Activated T-cell treated with anti-CD3 and anti-CD28 coated beads for 24 hours (primary cell): ENCODE measurements at regions not wholly inside any gene's neighbourhood (a gene's known extent, or its start where the extent isn't known, plus 50 kb on each side); places are given as distances from the start of the nearest gene placed in this dataset.
"Not testable (repeated sequence)": the region's sequence is repeated elsewhere in the genome, so short reads cannot be mapped to it uniquely, and the experiment has no call there.

Experiments used
- DNase-seq: peaks from one replicate; pipeline ENCODE4 v3.0.0-alpha.2; 2020; ENCODE audit warnings: low read depth

DNA sequence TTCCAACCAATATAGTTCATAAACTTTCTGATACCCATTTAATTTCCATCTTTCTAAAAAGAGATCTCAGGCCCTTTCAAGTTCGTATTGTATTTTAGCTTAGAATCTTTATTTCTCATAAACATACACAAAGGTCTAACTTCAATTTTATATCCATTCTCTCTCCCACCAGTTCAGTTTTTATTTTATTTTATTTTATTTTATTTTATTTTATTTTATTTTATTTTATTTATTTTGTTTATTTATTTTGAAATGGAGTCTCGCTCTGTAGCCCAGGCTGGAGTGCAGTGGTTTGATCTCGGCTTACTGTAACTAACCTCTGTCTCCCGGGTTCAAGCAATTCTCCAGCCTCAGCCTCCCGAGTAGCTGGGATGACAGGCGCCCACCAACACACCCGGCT lies 552.8 kb downstream of the SLITRK5 start:
- DNase-seq = no peak

DNA sequence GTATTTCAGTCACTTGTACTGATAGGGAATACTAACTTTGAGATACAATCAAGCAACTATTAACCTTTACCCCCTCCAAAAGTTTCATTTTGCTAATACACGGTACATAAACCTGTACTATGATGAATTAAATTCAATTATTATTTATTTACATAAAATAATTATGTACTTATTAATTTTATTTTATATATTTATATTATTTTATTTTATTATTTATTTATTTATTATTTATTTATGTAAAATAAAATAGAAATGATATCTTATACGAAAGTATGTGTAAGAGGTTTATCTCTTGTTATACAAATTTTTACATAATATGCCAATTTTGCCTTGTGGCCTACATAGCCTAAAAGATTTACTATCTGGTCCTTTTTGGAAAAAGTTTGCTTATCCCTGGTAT lies 564.3 kb downstream of the SLITRK5 start:
- DNase-seq = no peak

DNA sequence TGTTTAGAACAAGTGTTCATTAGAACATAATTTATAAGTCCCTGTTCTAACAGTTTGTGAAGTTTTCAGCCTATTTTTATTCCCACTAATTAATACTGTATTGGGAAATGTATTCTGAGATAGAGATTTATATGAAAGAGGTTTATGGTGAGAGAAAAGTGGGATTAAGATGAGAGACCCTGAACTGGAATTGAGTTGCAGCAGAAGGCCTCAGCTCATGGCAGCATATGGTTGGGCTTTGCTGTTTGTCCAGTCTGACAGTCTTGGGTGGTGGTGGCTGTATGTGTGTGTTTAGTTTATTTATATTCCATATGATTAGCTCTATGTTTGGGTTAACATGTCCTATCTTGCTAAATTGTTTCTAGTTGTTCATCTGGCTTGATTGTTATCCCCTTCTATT lies 575.1 kb downstream of the SLITRK5 start:
- DNase-seq = no peak

DNA sequence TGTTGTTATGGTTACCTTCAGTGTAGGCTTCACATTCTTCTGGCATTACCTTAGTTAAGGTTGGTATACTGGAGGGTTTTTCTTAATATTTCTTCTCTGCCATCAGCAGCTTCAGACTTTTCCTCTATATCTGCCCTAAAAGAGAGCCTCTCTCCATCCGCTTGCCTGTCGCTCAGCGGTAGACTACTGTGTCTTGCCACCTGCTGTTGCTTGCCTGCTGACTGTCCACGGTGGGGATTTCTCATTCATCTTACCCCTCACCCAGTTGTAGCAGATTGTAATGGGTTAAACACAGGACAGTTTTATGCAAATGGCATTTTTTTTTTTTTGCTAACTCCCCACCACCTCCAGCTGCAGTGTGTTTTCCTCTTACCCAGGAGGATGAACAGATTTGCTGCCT lies 577.2 kb downstream of the SLITRK5 start:
- no peak for DNase-seq

DNA sequence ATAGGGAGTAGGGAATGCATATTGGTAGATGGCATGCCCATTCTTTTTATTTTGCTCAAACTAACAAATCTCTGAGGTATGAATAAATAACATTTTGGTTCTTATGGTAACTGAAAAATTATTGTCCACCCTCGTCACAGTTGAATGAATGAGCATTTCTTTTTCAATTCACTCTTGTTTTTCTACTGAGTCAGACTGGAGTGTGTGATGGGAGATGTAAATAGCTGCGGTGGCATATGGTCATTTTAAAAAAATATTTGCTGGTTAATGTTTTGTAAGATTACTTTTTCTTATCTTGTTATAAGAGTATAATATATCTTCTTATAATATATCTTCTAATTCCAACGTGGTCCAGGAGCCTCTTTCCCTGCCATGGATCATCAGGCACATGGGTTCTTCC lies 586.5 kb downstream of the SLITRK5 start:
- no peak for DNase-seq

DNA sequence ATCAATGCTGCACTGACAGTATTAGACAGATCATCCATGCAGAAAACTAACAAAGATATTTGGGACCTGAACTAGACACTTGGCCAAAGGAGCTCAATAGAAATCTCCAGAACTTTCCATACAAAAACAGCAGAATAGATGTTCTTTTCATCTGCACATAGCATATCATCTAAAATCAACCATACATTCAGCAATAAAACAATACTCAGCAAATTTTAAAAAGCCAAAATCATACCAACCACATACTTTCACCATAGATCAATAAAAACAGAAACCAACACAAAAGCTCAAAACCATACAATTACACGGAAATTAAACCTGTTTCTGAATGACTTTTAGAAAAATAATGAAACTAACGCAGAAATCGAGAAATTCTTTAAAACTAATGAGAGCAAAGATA lies 592.6 kb downstream of the SLITRK5 start:
- no peak for DNase-seq

DNA sequence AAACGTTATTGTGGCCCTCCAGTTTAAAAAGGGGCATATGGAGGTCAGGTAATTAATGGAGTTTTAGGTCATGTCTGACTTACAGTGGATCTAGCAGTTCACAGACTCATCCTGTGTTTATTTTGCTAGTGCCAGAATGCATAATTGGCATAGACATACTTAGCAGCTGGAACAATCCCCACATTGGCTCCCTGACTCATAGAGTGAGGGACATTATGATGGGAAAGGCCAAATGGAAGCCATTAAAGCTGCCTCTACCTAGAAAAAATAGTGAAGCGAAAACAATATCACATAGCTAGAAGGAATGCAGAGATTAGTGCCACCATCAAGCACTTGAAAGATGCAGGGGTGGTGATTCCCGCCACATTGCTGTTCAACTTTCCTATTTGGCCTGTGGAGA lies 610.7 kb downstream of the SLITRK5 start:
- DNase-seq = no peak

DNA sequence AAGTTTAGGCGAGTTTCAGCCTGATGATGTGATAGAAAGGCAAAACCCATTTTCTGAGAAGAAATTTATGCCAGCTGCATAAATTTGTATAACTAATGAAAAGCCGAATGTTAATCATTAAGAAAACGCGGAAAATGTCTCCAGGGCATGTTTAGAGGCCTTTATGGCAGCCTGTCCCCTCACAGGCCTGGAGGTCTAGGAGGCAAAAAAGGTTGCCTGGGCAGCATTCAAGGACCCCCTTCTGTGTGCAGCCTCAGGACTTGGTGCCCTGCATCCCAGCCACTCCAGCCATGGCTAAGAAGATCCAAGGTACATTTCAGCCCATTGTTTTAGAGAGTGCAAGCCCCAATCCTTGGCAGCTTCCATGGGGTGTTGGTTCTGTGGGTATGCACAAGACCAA lies 614.2 kb downstream of the SLITRK5 start:
- no peak for DNase-seq

DNA sequence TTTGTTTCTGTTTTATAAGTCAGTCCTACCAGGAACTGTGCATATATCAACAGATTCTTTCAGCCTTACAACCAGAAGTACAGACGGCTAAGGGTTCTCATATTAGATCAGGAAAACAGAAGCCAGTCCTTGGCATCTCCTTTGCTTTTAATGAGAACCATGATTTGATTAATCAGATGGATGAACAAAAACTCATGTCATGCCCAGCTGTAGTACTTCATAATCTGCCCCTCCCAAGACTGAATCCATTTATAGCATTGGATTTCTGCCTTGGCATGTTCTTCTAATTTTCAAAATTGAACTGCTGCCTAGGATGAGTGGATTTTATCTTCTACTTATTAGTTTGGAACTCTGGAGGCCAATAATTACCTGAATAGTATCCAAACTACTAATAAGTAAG lies 617.2 kb downstream of the SLITRK5 start:
- DNase-seq = no peak

DNA sequence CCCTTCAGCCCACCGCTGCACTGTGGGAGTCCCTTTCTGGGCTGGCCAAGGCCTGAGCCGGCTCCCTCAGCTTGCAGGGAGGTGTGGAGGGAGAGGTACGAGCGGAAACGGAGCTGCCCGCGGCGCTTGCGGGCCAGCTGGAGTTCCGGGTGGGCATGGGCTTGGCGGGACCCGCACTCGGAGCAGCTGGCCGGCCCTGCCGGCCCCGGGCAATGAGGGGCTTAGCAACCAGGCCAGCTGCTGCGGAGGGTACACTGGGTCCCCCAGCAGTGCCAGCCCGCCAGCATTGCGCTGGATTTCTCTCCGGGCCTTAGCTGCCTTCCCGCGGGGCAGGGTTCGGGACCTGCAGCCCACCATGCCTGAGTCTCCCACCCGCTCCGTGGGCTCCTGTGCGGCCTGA lies 620.6 kb downstream of the SLITRK5 start:
- not testable (repeated sequence) for DNase-seq

DNA sequence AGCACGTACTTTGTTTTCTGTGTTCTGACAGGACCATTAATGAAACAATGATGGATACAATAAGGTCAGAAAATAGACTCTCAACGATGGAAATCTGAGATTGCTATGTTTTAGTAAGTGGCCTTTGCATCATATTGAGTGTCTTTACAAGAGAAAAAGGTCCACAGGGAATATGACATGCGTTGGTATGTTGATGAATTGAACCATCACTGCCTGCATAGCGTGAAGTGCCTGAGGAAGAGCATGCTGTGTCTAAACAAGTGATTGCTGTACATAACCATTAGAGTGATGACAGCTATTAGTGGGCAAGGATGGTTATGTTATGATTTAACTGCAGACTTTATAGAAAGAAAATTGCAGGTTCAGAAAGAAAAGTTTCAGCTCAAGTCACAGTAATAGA lies 623.2 kb downstream of the SLITRK5 start:
- DNase-seq = no peak

DNA sequence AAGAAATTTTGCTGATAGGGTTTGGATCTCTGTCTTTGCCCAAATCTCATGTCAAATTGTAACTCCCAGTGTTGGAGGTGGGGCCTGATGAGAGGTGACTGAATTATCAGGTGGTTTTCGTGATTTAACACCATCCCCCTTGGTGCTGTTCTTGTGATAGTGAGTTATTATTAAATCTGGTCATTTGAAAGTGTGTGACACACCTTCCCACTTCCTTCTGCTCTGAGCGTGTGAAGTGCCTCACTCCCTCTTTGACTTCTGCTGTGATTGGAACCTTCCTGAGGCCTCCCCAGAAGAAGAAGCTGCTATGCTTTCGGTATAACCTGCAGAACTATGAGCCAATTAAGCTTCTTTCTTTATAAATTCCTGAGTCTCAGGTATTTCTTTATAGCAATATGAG lies 632.0 kb downstream of the SLITRK5 start:
- no peak for DNase-seq

DNA sequence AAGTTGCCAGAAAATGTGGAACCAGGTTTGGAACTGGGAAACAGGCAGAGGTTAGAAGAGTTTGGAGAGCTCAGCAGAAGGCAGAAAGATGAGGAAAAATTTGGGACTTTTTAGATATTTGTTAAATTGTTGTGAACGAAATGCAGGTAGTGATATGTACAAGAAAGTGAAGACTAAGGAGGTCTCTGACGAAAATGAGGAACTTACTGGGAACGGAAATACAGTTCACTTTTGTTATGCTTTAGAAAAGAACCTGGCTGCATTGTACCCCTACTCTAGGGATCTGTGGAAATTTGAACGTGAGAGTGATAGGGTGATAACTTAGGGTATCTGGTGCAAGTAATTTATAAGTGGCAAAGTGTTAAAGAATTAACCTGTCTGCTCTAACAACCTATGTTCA lies 632.4 kb downstream of the SLITRK5 start:
- no peak for DNase-seq

DNA sequence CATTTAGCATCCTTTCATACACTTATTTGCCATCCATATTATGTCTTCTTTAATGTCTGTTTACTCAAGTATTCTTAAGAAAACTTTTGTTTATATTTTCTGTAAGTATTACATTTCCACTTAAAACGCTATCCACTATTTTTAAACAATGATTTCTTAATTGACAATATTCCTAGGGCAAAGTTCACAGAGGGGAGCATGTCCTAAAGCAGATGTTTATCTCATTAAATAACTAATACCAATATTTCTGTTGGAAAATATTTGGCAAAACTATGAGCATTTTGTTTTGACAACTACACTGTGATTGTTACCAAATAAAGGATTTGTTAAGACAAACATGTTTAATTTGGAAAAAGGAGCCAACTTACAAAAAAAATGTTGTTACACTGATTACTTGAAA lies 643.3 kb downstream of the SLITRK5 start:
- no peak for DNase-seq

DNA sequence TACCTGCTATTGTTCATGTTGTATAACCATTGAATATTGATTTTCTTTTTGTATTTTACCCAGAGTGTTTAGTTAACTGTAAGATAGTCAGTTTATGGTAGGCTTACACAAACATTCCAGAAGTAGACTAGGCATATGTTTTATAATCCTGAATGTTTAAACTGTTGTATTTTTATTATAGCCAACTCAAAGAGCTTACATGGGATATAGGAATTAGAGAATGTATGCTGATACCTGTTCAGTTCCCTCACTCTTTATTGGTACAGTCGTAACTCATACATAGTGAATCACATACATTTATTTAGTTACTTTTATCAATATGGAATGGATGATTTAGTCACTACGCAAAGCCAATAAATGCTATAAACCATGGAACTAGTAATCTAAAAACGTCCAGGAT lies 657.9 kb downstream of the SLITRK5 start:
- DNase-seq = no peak

DNA sequence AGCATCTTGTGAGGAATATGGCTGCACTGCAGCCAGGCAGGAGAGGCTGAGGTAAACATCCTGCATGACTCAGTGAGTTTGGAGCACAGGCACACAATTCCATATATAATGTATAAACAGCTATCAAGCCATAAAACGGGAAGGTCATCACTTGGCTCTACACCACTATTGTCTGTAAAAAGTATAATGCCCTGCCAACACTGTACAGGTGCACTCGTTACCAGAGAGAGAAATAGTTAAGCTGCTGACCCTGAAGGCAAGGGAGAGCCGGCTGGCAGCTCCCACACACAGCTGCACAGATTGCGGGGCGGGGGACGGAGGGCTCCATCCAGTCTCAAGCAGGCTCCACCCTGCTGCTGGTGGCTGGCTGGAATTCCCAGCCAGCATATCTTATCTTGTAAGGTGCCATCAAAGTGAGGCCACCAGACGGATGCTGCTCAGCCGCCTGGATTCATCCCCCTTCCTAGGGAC lies 668.1 kb downstream of the SLITRK5 start:
- DNase-seq = no peak

DNA sequence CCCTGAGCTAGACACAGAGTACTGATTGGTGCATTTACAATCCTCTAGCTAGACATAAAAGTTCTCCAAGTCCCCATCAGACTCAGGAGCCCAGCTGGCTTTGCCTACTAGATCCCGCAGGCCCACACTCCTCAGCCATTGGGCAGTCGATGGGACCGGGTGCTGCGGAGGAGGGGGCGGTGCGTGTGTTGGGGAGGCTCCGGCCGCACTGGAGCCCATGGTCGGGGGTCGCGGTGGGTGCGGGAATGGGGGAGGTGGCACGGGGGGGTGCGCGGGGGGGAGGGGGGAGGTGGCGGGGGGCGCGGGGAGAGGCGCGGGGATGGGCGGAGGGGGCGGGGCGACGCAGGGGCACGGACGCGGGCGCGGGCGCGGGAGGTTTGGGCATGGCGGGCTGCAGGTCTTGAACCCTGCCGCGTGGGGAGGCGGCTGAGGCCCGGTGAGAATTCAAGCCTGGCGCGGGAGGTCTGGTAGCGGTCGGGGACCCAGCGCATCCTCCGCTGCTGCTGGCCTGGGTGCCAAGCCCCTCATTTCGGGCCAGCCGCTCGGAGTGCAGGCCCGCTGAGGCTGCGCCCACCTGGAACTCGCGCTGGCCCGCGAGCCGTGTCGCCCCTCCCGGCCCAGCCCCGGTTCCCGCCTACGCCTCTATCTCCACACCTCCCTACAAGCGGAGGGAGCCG lies 674.1 kb downstream of the SLITRK5 start:
- no peak for DNase-seq

DNA sequence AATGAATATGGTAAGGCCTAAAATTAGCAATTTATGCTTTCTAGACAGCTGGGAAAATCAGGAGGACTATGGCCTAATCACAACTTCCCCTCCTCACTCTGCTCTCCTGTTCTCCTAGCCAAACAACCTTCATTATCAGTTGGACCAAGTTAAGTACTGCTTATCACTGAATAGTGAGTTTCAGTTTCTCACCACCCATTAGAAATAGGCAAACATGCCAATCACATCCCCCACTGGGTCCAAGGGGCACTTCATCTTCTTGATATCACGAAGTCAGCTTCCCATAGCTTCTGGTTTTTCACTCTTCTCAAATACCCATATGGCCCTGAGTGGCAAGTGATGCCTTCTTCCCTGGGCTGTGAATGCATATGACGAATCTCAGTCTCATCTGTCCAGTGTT lies 689.6 kb downstream of the SLITRK5 start:
- no peak for DNase-seq

DNA sequence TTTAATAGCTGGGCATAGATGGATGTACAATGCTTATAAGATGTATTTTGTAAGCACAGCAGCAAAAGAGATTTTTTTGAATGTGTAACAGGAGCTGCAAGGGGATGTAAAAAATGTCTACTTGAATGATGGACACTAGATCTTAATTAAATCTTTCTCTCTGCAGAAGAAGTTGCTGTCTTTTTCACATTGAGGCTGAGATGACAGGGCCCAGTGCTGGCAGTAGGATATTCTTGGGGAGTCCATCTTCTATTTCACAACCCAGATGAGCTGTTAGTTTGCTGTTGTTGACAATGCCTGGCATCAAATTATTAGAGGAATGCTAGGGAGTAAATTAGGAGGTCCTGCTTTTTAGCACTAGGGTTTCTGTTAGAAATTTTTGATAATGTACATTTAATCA lies 698.7 kb downstream of the SLITRK5 start:
- DNase-seq = no peak

DNA sequence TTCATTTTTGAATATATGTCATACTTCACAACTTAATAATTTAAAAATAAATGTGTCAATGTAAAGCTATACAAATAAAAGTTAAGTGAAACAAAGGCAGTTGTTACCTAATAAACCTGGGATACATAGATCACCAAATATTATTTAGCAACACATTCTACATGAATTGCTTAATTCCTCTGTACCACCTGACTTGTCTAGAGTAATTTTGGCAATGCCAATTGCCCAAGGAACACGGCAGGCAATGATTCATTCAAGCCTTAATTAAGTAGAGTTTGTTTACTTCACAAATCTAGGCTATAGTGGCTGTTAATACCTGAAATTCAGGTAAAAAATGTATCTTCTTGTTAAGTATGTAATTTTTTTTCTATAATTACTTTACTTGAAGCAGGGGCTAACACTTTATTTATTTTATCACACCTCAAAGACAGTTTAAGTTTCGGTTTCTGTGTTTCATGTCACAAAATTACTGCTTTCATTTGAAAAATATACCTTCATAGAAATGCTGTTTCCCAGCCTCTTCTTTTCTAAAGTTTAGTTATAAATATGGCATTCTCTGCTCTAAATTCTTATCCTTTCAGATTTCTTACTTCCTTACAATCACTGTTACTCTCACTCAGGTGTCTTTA lies 705.7 kb downstream of the SLITRK5 start:
- DNase-seq = no peak

DNA sequence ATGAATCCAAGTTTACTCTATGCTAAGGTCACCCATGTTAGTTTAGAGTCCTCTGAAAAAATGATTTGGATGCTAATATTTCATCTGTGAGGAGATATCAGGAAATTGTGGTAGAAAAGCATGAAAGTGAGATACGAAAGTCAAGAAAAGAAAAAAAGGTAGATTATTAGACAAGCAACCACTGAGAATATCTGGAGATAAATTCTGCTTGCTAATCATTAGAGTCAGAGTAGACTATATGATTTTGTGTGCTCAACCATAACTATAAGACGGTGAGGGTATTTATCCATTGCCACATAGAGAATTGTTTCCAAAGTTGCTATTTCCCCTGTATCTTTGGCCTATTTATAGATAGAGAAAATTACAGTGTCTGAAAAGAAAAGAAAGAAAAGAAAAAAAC lies 706.7 kb downstream of the SLITRK5 start:
- DNase-seq = no peak

DNA sequence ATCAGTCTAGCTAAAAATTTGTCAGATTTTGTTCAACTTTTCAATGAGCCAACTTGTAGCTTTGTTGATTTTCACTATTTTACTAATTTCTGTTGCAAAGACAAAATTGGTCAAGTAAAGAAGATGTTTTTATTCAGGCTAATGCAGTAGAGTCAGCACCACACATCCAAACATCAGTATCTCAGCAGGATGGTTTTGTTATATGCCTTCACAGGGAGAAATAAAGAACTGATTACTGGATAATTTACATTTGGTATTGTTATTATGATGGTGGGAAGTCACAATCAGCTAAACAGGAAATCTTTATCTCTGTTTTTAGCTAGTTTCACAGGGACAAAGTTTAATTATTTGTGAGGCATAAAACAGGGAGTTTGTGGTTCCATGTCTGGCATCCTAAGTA lies 713.4 kb downstream of the SLITRK5 start:
- DNase-seq = no peak

DNA sequence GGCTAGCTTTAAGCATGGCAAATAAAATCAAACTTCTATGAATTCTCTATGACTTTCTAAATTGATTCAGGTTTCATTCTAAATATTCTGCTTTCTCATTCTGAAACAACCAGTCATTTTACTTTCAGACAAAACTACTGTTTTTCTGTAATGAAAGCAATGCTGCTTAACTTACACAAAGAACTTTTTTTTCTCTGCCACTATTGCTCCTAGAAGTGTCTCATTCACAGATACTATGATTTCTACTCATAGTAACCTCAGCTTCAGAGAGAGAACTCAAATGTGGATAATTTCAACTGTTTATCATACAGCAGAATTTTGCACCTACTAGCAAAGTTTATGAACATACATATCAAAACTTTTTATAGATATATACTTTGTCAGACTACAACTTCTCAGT lies 724.6 kb downstream of the SLITRK5 start:
- no peak for DNase-seq

DNA sequence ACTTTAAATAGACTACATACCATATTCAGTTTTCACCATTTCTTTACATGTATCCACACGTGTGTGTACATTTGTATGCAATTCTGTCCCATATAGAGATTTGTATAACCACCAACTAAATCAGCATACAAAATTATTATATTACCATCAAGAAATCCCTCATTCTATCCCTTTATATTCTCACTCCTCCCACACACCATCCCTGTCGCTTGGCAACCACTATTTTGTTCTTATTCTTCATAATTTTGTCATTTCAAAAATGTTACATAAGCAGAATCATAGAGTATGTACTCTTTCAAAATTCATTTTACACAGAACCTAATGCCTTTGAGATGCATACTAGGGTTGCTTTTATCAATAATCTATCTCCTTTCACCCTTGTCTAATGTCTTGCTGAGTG lies 740.5 kb downstream of the SLITRK5 start:
- no peak for DNase-seq
